A549 (cell line): ENCODE measurements at regions not wholly inside any gene's neighbourhood (a gene's known extent, or its start where the extent isn't known, plus 50 kb on each side); places are given as distances from the start of the nearest gene placed in this dataset.
A peak's percentile ranks its signal among the peaks of the same experiment; 100 is the strongest.

Source experiments
- ATAC-seq, 2 experiments: fragments of 200-7000 bp in 1 of 2; fragments of >200 bp in 1 of 2; cut with Nextera tagmentation in 1 of 2; cut with Tn5 transposase in 1 of 2; 3 replicates each; pipeline versions ENCODE4 v1.8.0 to v1.9.1; 2018 to 2020; ENCODE audit warnings: mild to moderate bottlenecking in 1 of 2, moderate library complexity in 1 of 2
- CTCF ChIA-PET: fragments of 300-600 bp; sonication (Branson Sonifier 250); formaldehyde crosslinking; extraction: SDS; loops from one replicate; lab custom pipeline; 2021; ENCODE audit warnings: antibody characterized with exemption, inconsistent platforms; lab: Yijun Ruan, JAX
- POLR2A ChIA-PET: fragments of 350-600 bp; formaldehyde crosslinking; extraction: SDS; loops from one replicate; lab custom pipeline; 2021; ENCODE audit warnings: antibody characterized with exemption, inconsistent platforms; lab: Yijun Ruan, JAX
- DNase-seq, 2 experiments: peaks; one replicate each; pipeline versions ENCODE4 v3.0.0 to v3.0.0-alpha.2; 2011 to 2016; ENCODE audit warnings: low read depth in 1 of 2, low spot score in 1 of 2
- FAIRE-seq: peaks from 2 replicates; lab custom pipeline; 2011; peaks lifted over from hg19 to GRCh38; lab: Jason Lieb, UNC
- H3K27ac ChIP-seq, 2 experiments: fragments of >200 bp; sonication (Bioruptor Twin); formaldehyde crosslinking; 3 replicates each; pipeline ENCODE4 v1.5.1; 2016 to 2017
- H3K4me1 ChIP-seq: fragments of >200 bp; sonication (Bioruptor Twin); formaldehyde crosslinking; 3 replicates; pipeline ENCODE4 v1.6.1; 2016
- H3K4me2 ChIP-seq: fragments of >200 bp; sonication (Bioruptor Twin); formaldehyde crosslinking; 3 replicates; pipeline ENCODE4 v1.6.1; 2016
- H3K4me3 ChIP-seq: fragments of >200 bp; sonication (Bioruptor Twin); formaldehyde crosslinking; 3 replicates; pipeline ENCODE4 v1.5.1; 2016
- H3K9me3 ChIP-seq: fragments of >200 bp; sonication (Bioruptor Twin); formaldehyde crosslinking; 3 replicates; pipeline ENCODE4 v1.6.1; 2016
- BCL3 ChIP-seq: fragments of >200 bp; sonication (Bioruptor Twin); formaldehyde crosslinking; IDR thresholded peaks from 3 replicates; pipeline ENCODE4 v1.6.1; 2016
- BHLHE40 ChIP-seq: IDR thresholded peaks from 2 replicates; pipeline ENCODE4 v1.6.1; 2012; ENCODE audit warnings: low read depth, low read length, inconsistent platforms
- CBX2 ChIP-seq: fragments of 200-600 bp; sonication (generic); IDR thresholded peaks from 2 replicates; pipeline ENCODE4 v1.6.1; 2016; ENCODE audit warnings: low read depth, mild to moderate bottlenecking, borderline replicate concordance
- CHD4 ChIP-seq: fragments of 200-600 bp; sonication (generic); IDR thresholded peaks from 2 replicates; pipeline ENCODE4 v1.6.1; 2016; ENCODE audit warnings: antibody characterized with exemption, mild to moderate bottlenecking, borderline replicate concordance
- E2F6 ChIP-seq: IDR thresholded peaks from 2 replicates; pipeline ENCODE4 v1.6.1; 2012; ENCODE audit warnings: low read depth, borderline replicate concordance
- EHMT2 ChIP-seq: fragments of 200-600 bp; sonication (generic); IDR thresholded peaks from 2 replicates; pipeline ENCODE4 v1.6.1; 2016; ENCODE audit warnings: antibody characterized with exemption, low read depth, mild to moderate bottlenecking, moderate library complexity
- FOSB ChIP-seq: fragments of 250-450 bp; sonication (Bioruptor Pico); IDR thresholded peaks from 2 replicates; pipeline ENCODE4 v1.5.0; 2020; ENCODE audit warnings: mild to moderate bottlenecking, moderate library complexity
- FOSL2 ChIP-seq, 2 experiments: fragments of 450-650 bp in 1 of 2; fragments of >200 bp in 1 of 2; sonication (Bioruptor Twin) in 1 of 2; formaldehyde crosslinking; IDR thresholded peaks; 2 replicates each; pipeline versions ENCODE4 v1.5.0 to v1.6.1; 2016 to 2020; ENCODE audit warnings: mild to moderate bottlenecking in 1 of 2, moderate library complexity in 1 of 2
- FOXS1 ChIP-seq: fragments of 250-450 bp; sonication (Bioruptor Pico); IDR thresholded peaks from 2 replicates; pipeline ENCODE4 v1.5.0; 2020; ENCODE audit warnings: mild to moderate bottlenecking, moderate library complexity
- GATA3 ChIP-seq: IDR thresholded peaks from 2 replicates; pipeline ENCODE4 v1.6.1; 2012; ENCODE audit warnings: borderline replicate concordance
- HES2 ChIP-seq: fragments of >200 bp; sonication (Bioruptor Twin); formaldehyde crosslinking; IDR thresholded peaks from 2 replicates; pipeline ENCODE4 v1.6.1; 2016
- HEYL ChIP-seq: fragments of 250-450 bp; sonication (Bioruptor Pico); IDR thresholded peaks from 2 replicates; pipeline ENCODE4 v1.8.0; 2021; ENCODE audit warnings: mild to moderate bottlenecking, moderate library complexity
- HOXA7 ChIP-seq: fragments of 250-450 bp; sonication (Bioruptor Pico); IDR thresholded peaks from 2 replicates; pipeline ENCODE4 v1.5.0; 2020; ENCODE audit warnings: mild to moderate bottlenecking, moderate library complexity
- HOXB5 ChIP-seq: fragments of 250-450 bp; sonication (Bioruptor Pico); IDR thresholded peaks from 2 replicates; pipeline ENCODE4 v1.5.0; 2020; ENCODE audit warnings: mild to moderate bottlenecking, moderate library complexity
- KDM5A ChIP-seq: fragments of 200-600 bp; sonication (generic); IDR thresholded peaks from 2 replicates; pipeline ENCODE4 v1.6.1; 2016; ENCODE audit warnings: antibody characterized with exemption, mild to moderate bottlenecking
- MYC ChIP-seq: IDR thresholded peaks from 2 replicates; pipeline ENCODE4 v1.6.1; 2012; ENCODE audit warnings: mild to moderate bottlenecking, inconsistent platforms, low read length, improper control_type of control experiment, borderline replicate concordance
- NPAS2 ChIP-seq: fragments of 250-450 bp; sonication (Bioruptor Pico); IDR thresholded peaks from 2 replicates; pipeline ENCODE4 v1.8.0; 2022; ENCODE audit warnings: mild to moderate bottlenecking, moderate library complexity, borderline replicate concordance
- RAD21 ChIP-seq, 2 experiments: fragments of >200 bp in 1 of 2; sonication (Bioruptor Twin) in 1 of 2; formaldehyde crosslinking in 1 of 2; IDR thresholded peaks in 1 of 2; conservative IDR thresholded peaks in 1 of 2; 2 replicates in 1 of 2; 3 replicates in 1 of 2; pipeline ENCODE4 v1.6.1; 2012 to 2018; ENCODE audit warnings: inconsistent platforms in 1 of 2
- RCOR1 ChIP-seq: fragments of 150-350 bp; IDR thresholded peaks from 2 replicates; pipeline ENCODE4 v1.6.1; 2014; ENCODE audit warnings: antibody characterized with exemption, low read length, low read depth
- RNF2 ChIP-seq: fragments of 200-600 bp; sonication (generic); IDR thresholded peaks from 2 replicates; pipeline ENCODE4 v1.6.1; 2016; ENCODE audit warnings: low read depth, mild to moderate bottlenecking, antibody characterized with exemption, moderate library complexity, borderline replicate concordance
- SMC3 ChIP-seq: fragments of >200 bp; sonication (Bioruptor Twin); formaldehyde crosslinking; IDR thresholded peaks from 3 replicates; pipeline ENCODE4 v1.6.1; 2018; ENCODE audit warnings: inconsistent platforms
- TP53 ChIP-seq: fragments of 250-450 bp; sonication (Bioruptor Pico); IDR thresholded peaks from 2 replicates; pipeline ENCODE4 v1.5.0; 2021; ENCODE audit warnings: mild to moderate bottlenecking, moderate library complexity
- ZNF302 ChIP-seq: fragments of 250-450 bp; sonication (Bioruptor Pico); IDR thresholded peaks from 2 replicates; pipeline ENCODE4 v1.9.0; 2021; ENCODE audit warnings: inconsistent platforms, mild to moderate bottlenecking, moderate library complexity
- WGBS: methylation state at CpG from one replicate; pipeline ENCODE4 v1.1.6; 2017; ENCODE audit errors: missing lambda C conversion rate; 5-methylcytosine and 5-hydroxymethylcytosine counted together
- TF ChIP-seq, protein P1 (sequence below): fragments of 250-450 bp; sonication (Bioruptor Pico); IDR thresholded peaks from 2 replicates; pipeline ENCODE4 v1.5.0; 2021; ENCODE audit warnings: mild to moderate bottlenecking, moderate library complexity, borderline replicate concordance
- TF ChIP-seq, protein P2 (sequence below): fragments of >200 bp; sonication (Bioruptor Twin); formaldehyde crosslinking; IDR thresholded peaks from 3 replicates; pipeline ENCODE4 v1.5.1; 2016

DNA sequence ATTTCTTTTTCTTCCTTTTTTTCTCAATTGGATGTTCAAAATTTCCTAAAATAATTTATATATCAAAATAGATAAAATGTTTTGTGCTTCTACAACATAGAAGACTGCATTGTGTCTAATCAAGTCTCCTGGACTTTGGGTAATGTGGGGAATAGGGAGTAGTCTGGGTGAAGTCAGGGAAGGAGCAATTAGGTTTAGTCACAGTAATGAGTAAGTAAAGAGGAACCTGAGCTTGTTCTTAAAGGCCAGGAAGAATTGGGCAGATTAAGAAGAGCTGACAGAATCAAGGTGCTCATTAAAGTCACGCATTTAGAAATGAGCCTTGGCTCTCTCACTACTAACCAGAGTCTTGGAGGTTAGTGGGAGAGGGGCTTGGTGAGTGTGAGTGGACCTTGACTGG, 233.3 kb upstream of the SSTR1 start:
- WGBS, result 0% methylated on average over 1 of the region's 1 CpG
- ChIA-PET POLR2A (no interaction called here), CTCF (no interaction called here)
- H3K4me1 ChIP-seq, result no peaks in the 10 kb centered on the region
- no peak for DNase-seq
- H3K27ac ChIP-seq, result no peak overlapping the region
- no peaks in the 10 kb centered on the region for H3K9me3 ChIP-seq
- H3K4me3 ChIP-seq, result no peak overlapping the region
- no peak for FAIRE-seq
- H3K4me2 ChIP-seq, result no peak overlapping the region
- ATAC-seq, result no peak
- TF ChIP-seq RNF2, result no peak
- no peak for TF ChIP-seq FOXS1 (CRISPR knock-in tag)
- no peak for TF ChIP-seq E2F6
- TF ChIP-seq, protein P1, sequence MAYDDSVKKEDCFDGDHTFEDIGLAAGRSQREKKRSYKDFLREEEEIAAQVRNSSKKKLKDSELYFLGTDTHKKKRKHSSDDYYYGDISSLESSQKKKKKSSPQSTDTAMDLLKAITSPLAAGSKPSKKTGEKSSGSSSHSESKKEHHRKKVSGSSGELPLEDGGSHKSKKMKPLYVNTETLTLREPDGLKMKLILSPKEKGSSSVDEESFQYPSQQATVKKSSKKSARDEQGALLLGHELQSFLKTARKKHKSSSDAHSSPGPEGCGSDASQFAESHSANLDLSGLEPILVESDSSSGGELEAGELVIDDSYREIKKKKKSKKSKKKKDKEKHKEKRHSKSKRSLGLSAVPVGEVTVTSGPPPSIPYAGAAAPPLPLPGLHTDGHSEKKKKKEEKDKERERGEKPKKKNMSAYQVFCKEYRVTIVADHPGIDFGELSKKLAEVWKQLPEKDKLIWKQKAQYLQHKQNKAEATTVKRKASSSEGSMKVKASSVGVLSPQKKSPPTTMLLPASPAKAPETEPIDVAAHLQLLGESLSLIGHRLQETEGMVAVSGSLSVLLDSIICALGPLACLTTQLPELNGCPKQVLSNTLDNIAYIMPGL (CRISPR knock-in tag), result no peak
- no peak for TF ChIP-seq HOXA7 (CRISPR knock-in tag)

- CTCF ChIA-PET, result no interaction called here
- TF ChIP-seq BHLHE40, result no peak
- no peak for TF ChIP-seq GATA3
- TF ChIP-seq SMC3, result no peak
- TF ChIP-seq TP53 (CRISPR knock-in tag), result no peak
- no peak for TF ChIP-seq EHMT2
- TF ChIP-seq CBX2, result no peak
- no peak for TF ChIP-seq MYC
- no peak for TF ChIP-seq CHD4
- TF ChIP-seq HES2, result no peak
- TF ChIP-seq FOSB (CRISPR knock-in tag), result no peak
- no peak for TF ChIP-seq BCL3
- TF ChIP-seq HEYL, result no peak
- no peak for TF ChIP-seq HOXB5 (CRISPR knock-in tag)
- no peak for TF ChIP-seq NPAS2
- TF ChIP-seq, all 56 proteins: peak for 0
- Histone ChIP-seq H3K27ac (no peak overlapping the region), H3K9me3 (no peaks in the 10 kb centered on the region), H3K4me2 (no peak overlapping the region), H3K4me3 (no peak overlapping the region), H3K4me1 (no peaks in the 10 kb centered on the region)
- no peak for DNase-seq
- POLR2A ChIA-PET, result no interaction called here
- no peak for FAIRE-seq
- no peak for ATAC-seq
Observed at GRCh38 chr14:37977481-37977880, 230.2 kb upstream of the SSTR1 start.

DNA sequence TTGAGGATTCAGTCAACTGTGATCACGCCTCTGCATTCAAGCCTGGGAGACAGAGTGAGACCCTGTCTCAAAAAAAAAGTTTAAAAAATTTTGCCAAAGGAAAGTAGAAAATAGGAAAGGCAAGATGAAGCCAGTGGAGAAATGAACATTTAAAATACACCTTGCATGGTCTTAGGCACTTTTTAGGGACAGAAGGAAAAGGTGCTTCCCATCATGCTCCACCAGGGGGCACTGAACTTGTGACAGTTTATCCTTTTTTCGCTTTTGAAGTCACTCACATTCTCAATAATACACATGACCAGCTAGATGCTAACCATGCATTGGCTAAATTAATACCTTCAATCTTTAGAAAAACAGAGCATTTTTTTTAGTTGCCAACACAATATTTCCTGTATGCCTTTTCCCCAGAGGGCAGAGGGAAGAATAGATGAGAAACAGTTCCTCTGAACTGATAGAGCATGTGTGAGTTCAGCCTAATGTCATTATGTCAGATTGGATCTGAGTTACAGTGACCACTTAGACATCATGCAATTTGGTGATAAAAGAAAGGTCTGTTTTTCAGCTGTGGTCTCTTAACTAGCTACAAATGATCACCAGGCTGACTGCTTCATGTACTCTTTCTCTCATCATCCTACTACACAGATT, 221.8 kb upstream of the SSTR1 start:
- 13% methylated on average over 2 of the region's 2 CpGs for WGBS
- H3K9me3 ChIP-seq, result no peaks in the 10 kb centered on the region
- no peak overlapping the region for H3K4me2 ChIP-seq
- H3K4me1 ChIP-seq, result no peaks in the 10 kb centered on the region
- FAIRE-seq (no peak), ATAC-seq (peak in 1 of 2 experiments; percentile 44; a peak in 1 of 6 replicates), DNase-seq (peak in 1 of 2 experiments; percentile 55)
- no peak overlapping the region for H3K27ac ChIP-seq
- ChIA-PET CTCF (interaction anchor here (0.5 kb wide), 1 partner anchor 645 kb away, joined by 3 read pairs; no protein-coding TSS in a partner anchor), POLR2A (no interaction called here)
- H3K4me3 ChIP-seq, result no peak overlapping the region
- peak; percentile 36; the same call in 2 of the 3 replicates for TF ChIP-seq SMC3
- TF ChIP-seq FOSB (CRISPR knock-in tag), result no peak
- TF ChIP-seq RCOR1, result no peak
- TF ChIP-seq KDM5A, result no peak
- TF ChIP-seq FOSL2 (IDR thresholded peaks at IDR 0.05), result no peak
- no peak for TF ChIP-seq FOSL2 (CRISPR knock-in tag; IDR thresholded peaks at IDR 0.05)
- TF ChIP-seq ZNF302 (CRISPR knock-in tag), result no peak
- TF ChIP-seq, protein P2, sequence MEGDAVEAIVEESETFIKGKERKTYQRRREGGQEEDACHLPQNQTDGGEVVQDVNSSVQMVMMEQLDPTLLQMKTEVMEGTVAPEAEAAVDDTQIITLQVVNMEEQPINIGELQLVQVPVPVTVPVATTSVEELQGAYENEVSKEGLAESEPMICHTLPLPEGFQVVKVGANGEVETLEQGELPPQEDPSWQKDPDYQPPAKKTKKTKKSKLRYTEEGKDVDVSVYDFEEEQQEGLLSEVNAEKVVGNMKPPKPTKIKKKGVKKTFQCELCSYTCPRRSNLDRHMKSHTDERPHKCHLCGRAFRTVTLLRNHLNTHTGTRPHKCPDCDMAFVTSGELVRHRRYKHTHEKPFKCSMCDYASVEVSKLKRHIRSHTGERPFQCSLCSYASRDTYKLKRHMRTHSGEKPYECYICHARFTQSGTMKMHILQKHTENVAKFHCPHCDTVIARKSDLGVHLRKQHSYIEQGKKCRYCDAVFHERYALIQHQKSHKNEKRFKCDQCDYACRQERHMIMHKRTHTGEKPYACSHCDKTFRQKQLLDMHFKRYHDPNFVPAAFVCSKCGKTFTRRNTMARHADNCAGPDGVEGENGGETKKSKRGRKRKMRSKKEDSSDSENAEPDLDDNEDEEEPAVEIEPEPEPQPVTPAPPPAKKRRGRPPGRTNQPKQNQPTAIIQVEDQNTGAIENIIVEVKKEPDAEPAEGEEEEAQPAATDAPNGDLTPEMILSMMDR, result peak; percentile 50
- TF ChIP-seq RAD21 (conservative IDR thresholded peaks at IDR 0.05 in 1 of 2, IDR thresholded peaks at IDR 0.05 in 1 of 2), result peak in 1 of 2 experiments; percentile 46; a peak in 3 of 5 replicates
